ENCODE measurements at regions not wholly inside any gene's neighbourhood (a gene's known extent, or its start where the extent isn't known, plus 50 kb on each side); places are given as distances from the start of the nearest gene placed in this dataset.

- Histone ChIP-seq H3K4me3 (ENCODE audit: low read depth, low read length) (no peak overlapping the region), H3K36me3 (no peaks in the 10 kb centered on the region), H3K9me3 (ENCODE audit: severe bottlenecking) (no peaks in the 10 kb centered on the region), H3K27ac (no peak overlapping the region), H3K27me3 (ENCODE audit: insufficient read depth, low read depth, severe bottlenecking) (no peaks in the 10 kb centered on the region)
- no peak for TF ChIP-seq CTCF (IDR thresholded peaks at IDR 0.05; ENCODE audit: low read depth, low read length)
- DNase-seq: no peak
Measured at GRCh38 chr5:128782446-128782845, 182.8 kb upstream of the SLC27A6 start.

- Histone ChIP-seq H3K4me3 (ENCODE audit: low read depth, low read length) (no peak overlapping the region), H3K9me3 (ENCODE audit: severe bottlenecking) (no peaks in the 10 kb centered on the region), H3K27ac (no peak overlapping the region), H3K36me3 (no peaks in the 10 kb centered on the region), H3K27me3 (ENCODE audit: insufficient read depth, low read depth, severe bottlenecking) (no peaks in the 10 kb centered on the region)
- no peak for DNase-seq
- no peak for TF ChIP-seq CTCF (IDR thresholded peaks at IDR 0.05; ENCODE audit: low read depth, low read length)
Measured at GRCh38 chr5:128784726-128785125, 180.6 kb upstream of the SLC27A6 start.

- Histone ChIP-seq H3K9me3 (ENCODE audit: severe bottlenecking) (no peaks in the 10 kb centered on the region), H3K4me3 (ENCODE audit: low read depth, low read length) (no peak overlapping the region), H3K27ac (no peak overlapping the region), H3K27me3 (ENCODE audit: insufficient read depth, low read depth, severe bottlenecking) (no peaks in the 10 kb centered on the region), H3K36me3 (no peaks in the 10 kb centered on the region)
- no peak for DNase-seq
- TF ChIP-seq CTCF (IDR thresholded peaks at IDR 0.05; ENCODE audit: low read depth, low read length): no peak
Measured at GRCh38 chr5:128791312-128791711, 174.0 kb upstream of the SLC27A6 start.

- Histone ChIP-seq H3K4me3 (ENCODE audit: low read depth, low read length) (no peak overlapping the region), H3K9me3 (ENCODE audit: severe bottlenecking) (no peaks in the 10 kb centered on the region), H3K27me3 (ENCODE audit: insufficient read depth, low read depth, severe bottlenecking) (no peaks in the 10 kb centered on the region), H3K36me3 (no peaks in the 10 kb centered on the region), H3K27ac (no peak overlapping the region)
- DNase-seq: no peak
- TF ChIP-seq CTCF (IDR thresholded peaks at IDR 0.05; ENCODE audit: low read depth, low read length): no peak
Measured at GRCh38 chr5:128796506-128796905, 168.8 kb upstream of the SLC27A6 start.

- Histone ChIP-seq H3K4me3 (ENCODE audit: low read depth, low read length) (no peak overlapping the region), H3K27me3 (ENCODE audit: insufficient read depth, low read depth, severe bottlenecking) (no peaks in the 10 kb centered on the region), H3K36me3 (no peaks in the 10 kb centered on the region), H3K27ac (no peak overlapping the region), H3K9me3 (ENCODE audit: severe bottlenecking) (no peaks in the 10 kb centered on the region)
- TF ChIP-seq CTCF (IDR thresholded peaks at IDR 0.05; ENCODE audit: low read depth, low read length): no peak
- no peak for DNase-seq
Measured at GRCh38 chr5:128798871-128799270, 166.4 kb upstream of the SLC27A6 start.

GRCh38 chr5:128799945-128800344 is 165.3 kb upstream of the SLC27A6 start:
- no peaks in the 10 kb centered on the region for H3K27me3 ChIP-seq (ENCODE audit: insufficient read depth, low read depth, severe bottlenecking)
- H3K4me3 ChIP-seq (ENCODE audit: low read depth, low read length): no peak overlapping the region
- TF ChIP-seq CTCF (IDR thresholded peaks at IDR 0.05; ENCODE audit: low read depth, low read length): no peak
- H3K27ac ChIP-seq: no peak overlapping the region
- H3K36me3 ChIP-seq: no peaks in the 10 kb centered on the region
- no peaks in the 10 kb centered on the region for H3K9me3 ChIP-seq (ENCODE audit: severe bottlenecking)
- DNase-seq: no peak
